Fibroblast of villous mesenchyme (primary cell): ENCODE measurements at regions not wholly inside any gene's neighbourhood (a gene's known extent, or its start where the extent isn't known, plus 50 kb on each side); places are given as distances from the start of the nearest gene placed in this dataset.

Experiments
- DNase-seq: peaks from one replicate; pipeline ENCODE4 v3.0.0-alpha.2; 2010; ENCODE audit warnings: low read depth
- H3K4me3 ChIP-seq: 2 replicates; pipeline ENCODE4 v1.5.1; 2011; ENCODE audit warnings: low read depth, mild to moderate bottlenecking, low read length
- TF ChIP-seq, protein P1 (sequence below): IDR thresholded peaks from 2 replicates; pipeline ENCODE4 v1.5.1; 2012; ENCODE audit warnings: low read depth, mild to moderate bottlenecking, low read length; ENCODE audit not compliant: insufficient read depth

- H3K4me3 ChIP-seq = no peak overlapping the region
- DNase-seq = no peak
- TF ChIP-seq, protein P1, sequence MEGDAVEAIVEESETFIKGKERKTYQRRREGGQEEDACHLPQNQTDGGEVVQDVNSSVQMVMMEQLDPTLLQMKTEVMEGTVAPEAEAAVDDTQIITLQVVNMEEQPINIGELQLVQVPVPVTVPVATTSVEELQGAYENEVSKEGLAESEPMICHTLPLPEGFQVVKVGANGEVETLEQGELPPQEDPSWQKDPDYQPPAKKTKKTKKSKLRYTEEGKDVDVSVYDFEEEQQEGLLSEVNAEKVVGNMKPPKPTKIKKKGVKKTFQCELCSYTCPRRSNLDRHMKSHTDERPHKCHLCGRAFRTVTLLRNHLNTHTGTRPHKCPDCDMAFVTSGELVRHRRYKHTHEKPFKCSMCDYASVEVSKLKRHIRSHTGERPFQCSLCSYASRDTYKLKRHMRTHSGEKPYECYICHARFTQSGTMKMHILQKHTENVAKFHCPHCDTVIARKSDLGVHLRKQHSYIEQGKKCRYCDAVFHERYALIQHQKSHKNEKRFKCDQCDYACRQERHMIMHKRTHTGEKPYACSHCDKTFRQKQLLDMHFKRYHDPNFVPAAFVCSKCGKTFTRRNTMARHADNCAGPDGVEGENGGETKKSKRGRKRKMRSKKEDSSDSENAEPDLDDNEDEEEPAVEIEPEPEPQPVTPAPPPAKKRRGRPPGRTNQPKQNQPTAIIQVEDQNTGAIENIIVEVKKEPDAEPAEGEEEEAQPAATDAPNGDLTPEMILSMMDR = no peak
These were observed 157.7 kb upstream of the EEPD1 start for GRCh38 chr7:35995334-35995733.

DNA sequence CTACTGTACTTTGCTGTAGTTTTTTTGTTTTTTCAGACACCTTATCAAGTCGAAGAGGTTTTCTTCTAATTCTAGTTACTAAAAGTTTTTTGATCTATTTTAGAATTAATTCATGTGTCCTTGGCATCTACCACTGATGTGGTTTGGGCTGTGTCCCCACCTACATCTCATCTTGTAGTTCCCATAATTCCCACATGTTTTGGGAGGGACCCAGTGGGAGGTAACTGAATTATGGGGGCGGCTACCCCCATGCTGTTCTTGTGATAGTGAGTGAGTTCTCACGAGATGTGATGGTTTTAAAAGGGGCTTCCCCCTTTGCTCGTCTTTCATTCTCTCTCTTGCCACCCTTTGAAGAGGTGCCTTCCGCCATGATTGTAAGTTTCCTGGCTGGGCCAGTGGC is 154.6 kb upstream of the EEPD1 start:
- TF ChIP-seq, protein P1 = no peak
- H3K4me3 ChIP-seq = no peak overlapping the region
- no peak for DNase-seq

GRCh38 chr7:36001546-36001945 is 151.5 kb upstream of the EEPD1 start:
- no peak overlapping the region for H3K4me3 ChIP-seq
- no peak for DNase-seq
- TF ChIP-seq, protein P1 = no peak

DNA sequence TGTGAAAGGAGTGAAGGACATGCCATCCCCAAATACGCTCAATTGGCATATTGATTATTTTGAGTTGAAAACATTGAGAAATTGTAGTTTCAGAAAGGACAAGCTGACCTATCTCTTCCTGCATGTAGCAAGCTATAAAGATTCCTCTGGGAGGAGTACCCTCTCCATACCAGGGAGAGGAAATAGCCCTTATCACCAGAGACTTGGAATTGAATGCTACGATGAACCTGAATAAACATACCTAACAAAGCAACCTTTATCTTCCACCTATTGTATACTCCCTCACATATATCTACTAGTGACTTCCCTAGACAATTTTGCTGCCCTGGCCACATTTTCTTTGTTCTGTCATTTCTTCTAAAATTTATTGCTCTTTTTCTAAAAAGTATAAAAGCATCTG is 150.2 kb upstream of the EEPD1 start:
- no peak for DNase-seq
- H3K4me3 ChIP-seq = no peak overlapping the region
- TF ChIP-seq, protein P1 = no peak

GRCh38 chr7:36003343-36003742 is 149.7 kb upstream of the EEPD1 start:
- H3K4me3 ChIP-seq = no peak overlapping the region
- TF ChIP-seq, protein P1 = no peak
- DNase-seq = no peak

DNA sequence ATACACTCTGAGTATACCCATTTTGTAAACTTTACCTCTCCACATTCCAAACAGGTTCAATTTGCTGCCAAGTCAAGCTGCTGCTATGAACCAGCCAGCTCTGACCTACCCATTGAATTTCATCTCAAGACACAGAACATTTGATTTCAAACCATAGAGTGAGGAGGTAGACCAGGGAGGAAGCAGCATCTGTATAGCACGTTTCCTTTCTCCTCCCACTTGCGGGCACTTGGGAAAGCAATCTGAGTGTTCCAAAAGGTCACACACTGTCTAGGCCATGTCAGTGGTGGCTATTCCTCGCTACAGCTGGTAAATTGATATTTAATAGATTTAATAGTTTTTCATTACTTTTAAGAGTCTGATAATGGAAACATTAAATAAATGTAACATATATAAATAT is 147.8 kb upstream of the EEPD1 start:
- TF ChIP-seq, protein P1 = no peak
- H3K4me3 ChIP-seq = no peak overlapping the region

DNA sequence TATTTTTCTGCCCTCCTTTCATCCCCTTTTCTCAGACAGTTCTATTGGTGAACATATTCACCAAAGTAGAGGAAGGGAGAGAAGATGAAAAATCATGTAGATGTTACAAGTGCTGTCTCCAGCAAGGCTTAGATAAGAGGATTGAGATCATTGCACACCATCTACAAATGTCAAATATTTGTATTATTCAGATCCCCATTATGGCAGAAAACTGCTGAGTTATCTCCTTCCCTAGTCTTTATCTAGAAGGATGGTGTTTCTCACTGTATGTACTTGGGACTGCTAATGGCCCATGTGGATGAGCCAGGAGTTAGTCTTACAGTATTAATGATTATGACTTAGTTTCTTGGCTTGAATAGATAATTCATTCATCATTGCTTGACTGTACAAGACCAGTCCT is 147.2 kb upstream of the EEPD1 start:
- TF ChIP-seq, protein P1 = no peak
- H3K4me3 ChIP-seq = no peak overlapping the region
- no peak for DNase-seq

More for the DNA sequence above, 147.8 kb upstream of the EEPD1 start:
- DNase-seq = no peak
